ENCODE measurements at regions not wholly inside any gene's neighbourhood (a gene's known extent, or its start where the extent isn't known, plus 50 kb on each side); places are given as distances from the start of the nearest gene placed in this dataset.
"Not testable (repeated sequence)": the region's sequence is repeated elsewhere in the genome, so short reads cannot be mapped to it uniquely, and the experiment has no call there.

DNA sequence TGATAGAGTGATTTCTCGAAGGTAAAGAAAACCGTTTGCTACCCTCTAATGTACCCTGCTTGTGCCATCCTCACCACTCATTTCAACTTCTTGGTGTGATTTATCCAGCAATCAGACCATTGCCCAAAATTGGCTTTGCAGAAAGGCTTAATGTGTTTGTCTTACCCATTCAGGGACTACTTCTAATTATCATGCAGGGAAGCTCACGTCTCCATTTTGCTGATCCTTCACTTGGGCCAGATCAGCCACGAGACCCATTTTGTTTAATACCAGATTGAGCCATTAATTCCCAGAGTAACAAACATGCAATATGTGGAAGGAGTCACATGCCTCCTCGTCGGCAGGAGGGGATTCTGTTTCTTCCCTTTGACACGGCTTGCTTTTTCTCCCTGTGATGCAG is 51.1 kb upstream of the CRY1 start:
- DNase-seq: no peak

DNA sequence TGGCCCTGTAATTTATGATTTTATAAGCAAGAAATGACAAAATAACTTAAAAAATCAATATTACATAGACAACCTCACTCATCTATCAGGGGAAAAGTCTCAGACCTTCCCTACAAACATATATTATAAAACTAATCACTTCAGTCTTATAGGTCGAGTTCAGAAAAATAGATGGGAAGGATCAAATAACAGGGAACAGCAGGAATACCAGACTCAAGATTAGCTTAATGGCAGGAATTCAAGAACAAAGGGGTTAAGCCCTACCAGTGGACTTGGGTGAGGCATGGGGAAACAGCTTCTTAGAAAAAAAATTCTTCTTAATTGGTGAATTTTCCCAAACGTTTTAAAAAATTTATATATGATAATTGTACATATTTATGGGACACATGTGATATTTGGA is 51.6 kb upstream of the CRY1 start:
- DNase-seq: peak; percentile 4

DNA sequence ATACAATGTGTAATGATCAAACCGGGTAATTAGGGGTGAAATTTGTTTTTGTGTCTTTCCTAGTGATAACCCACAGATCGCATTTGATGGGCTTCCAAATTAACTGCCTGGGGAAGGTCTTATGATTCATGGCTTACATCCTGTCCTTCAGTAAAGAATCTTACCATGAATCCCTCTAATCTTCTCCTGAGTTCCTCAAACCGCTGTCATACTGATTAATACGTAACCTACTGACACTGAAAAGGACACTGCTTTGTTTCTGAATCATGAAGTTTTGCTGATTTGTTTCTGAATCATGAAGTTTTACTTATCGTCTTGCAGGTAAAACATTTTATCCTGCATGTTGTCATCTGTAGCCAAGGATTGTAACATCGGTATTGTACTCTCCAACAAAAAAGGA is 52.0 kb upstream of the CRY1 start:
- DNase-seq: peak; percentile 60

DNA sequence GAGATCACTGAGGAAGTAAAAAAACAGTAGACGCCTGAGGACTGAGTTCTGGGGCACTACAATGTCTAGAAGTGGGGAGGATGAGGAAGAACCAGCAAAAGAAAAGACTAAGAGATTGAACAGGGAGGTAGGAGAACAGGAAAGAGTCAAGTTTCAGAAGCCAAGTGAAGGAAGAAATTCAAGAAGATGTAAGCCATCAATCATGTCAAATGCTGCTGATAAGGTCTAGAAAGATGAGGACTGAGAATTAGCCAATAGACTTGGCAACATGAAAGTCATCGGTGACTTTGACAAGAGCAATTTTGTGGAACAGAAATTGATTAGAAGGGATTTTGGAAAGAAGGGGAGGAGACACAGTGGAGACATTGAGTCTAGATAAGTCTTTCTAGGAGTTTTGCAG is 54.8 kb upstream of the CRY1 start:
- no peak for DNase-seq

DNA sequence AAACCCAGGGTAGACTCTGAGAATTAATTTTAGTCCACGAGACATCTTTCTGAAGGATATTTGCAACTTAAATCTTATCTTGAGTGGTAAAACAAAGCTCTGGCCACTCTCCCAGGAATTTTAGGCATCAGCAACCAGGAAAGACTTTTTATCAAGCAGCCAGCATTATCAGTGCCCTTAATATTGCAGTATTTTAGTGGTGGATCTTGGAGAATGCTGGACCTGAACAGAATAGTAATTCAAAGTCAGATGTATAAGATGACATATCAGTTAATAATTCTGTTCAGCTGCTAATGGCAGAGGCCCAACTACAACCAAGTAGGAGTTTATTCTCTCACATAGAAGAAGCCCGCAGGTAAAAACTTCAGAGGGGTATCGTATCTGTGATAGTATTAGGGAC is 59.0 kb upstream of the CRY1 start:
- DNase-seq: peak; percentile 10

DNA sequence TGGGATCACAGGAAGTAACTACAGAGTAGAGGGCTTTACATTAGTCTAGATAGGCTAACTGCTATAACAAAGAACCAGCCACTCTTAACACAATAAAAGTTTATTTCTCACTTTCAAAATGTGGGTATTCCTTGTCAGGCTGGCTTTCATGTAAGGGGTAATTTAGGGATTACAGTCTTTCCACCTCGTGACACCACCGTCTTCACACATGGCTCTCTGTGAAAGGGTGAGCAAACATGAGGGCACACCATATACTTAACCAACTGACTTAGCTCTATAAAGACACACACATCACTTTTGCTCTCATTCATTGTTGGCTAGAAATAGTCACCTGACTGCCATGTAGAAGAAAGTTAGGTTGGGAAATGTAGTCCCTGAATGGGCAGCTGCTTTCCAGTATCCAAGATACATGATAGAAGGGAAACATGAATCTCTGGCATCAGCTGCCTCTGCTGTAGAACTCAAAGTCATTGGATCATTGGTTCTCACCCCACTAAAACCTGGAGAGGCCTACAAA is 66.1 kb upstream of the CRY1 start:
- no peak for DNase-seq

DNA sequence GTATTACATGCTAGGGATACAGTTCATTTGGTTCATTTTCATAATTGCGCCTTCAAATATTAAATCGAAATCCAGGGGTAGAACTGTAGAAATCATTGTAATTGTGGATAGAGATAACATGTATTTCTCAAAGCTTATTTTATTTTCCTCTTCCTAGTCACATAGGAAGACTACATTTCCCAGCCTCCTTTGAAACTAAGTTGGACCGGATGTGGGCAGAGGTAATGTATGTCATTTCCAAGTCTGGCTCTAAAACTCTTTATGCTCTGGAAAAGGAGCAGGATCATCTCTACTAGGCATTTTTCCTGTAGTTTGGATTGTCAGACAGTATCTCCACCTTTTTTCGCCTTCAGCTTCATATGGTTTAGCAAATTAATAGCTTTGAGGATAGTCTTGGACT is 70.1 kb upstream of the CRY1 start:
- no peak for DNase-seq

DNA sequence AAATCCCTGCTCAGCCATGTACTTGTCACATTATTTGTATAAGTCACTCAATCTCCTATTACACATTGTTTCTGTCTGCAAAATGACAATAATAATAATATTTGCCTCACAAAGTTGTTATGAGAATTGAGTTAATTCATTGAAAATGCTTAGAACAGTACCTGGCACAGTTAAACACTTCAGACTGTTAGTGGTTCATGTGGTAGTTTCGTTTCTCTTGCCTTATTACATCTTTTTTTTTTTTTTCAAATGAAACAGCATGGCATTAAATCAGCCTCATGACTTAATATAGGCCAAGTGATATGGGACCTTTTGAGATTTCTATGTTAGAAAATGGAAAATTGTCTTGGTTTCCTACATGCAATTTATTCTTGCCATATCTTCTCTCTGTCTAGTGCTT is 71.0 kb upstream of the CRY1 start:
- no peak for DNase-seq

DNA sequence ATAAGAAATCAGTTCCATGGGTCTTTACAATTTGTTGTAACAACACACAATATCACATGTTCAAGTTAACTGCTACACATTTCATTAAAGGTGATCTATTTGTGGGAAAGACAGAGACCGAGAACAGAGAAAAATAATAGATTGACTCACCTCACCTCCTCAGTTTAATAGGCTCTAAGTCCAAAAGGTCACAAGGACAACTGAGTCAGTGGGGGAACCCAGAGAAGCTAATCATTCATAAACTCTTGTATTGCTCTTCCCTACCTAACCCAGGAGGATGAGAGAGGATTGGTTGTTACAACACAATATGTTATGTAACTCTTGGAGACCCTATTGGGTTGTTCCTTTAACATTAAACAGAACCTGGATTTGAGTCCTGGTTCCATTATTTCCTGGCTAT is 72.2 kb upstream of the CRY1 start:
- no peak for DNase-seq

DNA sequence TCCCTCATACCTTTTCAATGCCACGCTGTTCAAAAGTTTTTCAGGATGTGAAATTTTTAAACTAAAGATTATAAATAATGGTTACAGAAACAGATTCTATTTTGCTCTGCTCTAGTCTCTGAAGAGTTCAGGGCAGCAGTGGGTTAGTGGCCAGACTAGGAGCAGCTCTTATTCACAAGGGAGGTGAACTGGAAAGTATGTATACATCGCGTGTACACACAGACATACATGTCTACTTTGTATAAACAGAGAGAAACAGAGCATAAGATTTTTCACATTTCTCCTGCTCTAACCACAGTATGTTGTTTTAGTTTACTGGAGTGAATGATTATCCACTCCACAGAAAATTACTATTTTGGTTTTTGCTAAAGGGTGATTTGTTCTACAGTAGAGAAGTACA is 74.4 kb upstream of the CRY1 start:
- DNase-seq: no peak

DNA sequence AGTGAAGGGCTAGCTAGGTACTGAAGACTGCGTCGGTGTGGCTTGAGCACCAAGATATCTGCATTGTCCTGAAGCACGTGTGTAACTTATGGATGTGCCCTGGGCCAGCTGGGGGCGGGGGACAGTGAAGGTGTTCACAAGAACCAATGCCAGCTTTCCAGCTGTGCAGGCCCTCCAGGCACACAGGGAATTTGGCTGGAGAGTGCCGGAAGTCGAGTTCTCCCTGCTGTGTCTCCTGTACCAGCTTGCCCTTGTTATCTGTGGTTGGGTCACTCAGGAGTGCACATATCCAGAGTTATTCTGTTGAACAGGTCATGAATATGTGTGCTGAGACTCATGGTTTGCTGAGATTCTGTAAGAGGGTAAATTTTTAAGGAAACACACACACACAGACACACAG is 75.9 kb upstream of the CRY1 start:
- no peak for DNase-seq

DNA sequence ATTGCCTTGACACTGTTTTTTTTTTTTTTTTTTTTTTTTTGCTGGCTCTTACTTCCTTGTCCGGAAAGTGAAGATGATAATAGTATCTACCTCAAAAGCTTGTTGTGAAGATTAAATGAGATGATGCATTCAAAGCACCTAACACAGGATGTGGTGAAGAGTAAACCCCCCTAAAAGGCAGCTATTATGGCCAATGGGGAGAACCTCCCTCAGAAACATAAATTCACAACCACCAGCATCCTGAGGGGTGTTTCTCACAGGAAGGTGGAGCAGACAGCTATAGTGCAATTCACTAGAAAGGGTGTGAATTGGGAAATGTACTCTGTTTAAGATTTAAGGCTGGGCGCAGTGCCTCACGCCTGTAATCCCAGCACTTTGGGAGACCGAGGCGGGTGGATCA is 85.4 kb upstream of the CRY1 start:
- DNase-seq: no peak

DNA sequence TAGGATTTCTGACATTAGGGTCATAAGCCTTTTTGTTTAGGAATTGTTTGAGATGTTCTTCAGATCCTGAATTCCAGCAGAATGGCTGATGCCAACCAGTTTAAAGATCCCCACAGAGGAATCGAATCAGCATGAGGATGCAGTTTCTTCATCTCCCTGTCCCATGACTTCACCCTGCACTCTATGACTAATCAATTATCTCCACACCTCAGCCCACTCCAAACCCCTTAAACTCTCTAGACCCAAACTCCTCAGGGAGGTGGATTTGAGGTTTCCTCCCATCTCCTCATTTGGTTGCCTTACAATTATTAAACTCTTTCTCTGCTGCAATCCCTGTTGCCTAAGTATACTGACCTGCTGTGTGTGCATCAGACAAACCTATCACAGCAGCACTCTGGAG is 86.5 kb upstream of the CRY1 start:
- DNase-seq: peak; percentile 3

DNA sequence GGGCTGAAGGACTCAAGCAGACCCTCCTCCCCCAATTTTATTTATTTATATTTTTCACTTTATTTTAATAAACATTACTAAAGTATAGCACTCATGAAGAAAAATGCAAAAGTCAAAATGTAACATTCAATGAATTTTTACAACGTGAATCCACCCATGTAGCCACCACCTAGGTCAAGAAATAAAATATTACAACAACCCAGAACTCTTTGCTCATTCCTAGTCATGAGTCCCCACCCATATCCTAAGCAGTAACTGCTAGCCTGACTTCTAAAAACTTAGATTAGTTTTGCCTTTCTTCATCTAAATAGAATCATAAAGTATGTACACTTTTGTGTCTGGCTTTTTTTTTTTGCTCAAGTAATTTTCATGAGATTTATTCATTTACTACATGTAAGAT is 86.9 kb upstream of the CRY1 start:
- no peak for DNase-seq

DNA sequence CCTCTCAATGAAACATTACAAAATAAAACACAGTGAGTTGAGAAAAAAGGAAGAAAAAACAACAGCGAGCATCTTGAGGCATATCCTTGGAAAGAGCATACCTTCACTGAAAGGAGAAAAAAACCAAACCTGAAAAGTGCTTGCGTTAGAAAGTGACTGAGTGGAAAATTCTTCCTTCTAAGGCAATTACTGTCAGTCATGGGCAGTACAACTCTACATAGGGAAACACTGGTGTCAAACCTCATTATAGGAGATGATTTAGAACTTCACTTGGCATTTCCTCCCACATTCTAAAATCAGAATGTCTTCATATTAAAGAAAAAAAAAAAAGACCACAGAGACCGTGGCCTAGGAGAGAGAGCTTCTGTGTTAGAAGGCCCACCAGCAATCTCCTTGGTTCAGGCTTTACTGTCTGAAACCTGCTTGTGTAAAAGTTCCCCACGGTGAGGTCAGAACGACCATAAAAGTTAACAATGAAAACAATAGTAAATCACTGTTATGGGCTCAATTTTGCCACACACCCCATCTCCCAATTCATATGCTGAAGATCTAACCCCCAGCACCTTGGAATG is 91.1 kb upstream of the CRY1 start:
- DNase-seq: no peak

DNA sequence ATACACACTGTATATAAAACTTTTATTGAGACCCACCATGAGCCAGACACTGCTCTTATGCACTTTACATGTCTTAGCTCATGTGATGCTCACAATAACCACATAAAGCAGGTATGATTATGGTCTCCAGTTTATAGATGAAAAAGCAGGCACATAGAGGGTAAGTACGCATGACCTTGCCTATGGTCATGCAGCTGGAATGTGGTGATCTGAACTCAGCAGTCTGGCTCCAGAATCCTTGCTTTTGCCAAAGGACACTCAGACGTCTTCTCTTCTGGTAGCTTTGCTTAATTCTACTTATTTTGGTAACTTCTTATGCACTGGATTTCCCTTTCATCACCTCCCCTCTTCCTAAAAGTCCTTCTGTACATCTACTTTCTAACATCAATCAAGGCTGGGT is 103.3 kb upstream of the CRY1 start:
- DNase-seq: peak; percentile 63

DNA sequence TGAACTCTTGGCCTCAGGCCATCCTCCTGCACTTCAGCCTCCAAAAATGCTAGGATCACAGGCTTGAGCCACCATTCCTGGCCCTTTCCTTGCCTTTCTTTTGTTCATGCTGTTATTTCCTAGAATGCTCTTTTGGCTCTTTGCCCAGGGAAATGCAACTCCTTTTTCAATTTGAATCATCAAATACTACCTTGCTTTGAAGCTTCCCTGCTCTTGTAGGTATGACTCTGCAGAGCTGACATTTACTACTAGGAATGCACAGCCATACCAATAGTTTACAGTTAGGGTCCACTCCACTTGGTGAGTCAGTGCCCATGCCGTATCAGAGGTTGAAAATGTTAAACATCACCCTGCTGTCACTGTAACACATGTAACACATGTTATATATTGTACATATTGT is 107.0 kb upstream of the CRY1 start:
- DNase-seq: peak; percentile 74

DNA sequence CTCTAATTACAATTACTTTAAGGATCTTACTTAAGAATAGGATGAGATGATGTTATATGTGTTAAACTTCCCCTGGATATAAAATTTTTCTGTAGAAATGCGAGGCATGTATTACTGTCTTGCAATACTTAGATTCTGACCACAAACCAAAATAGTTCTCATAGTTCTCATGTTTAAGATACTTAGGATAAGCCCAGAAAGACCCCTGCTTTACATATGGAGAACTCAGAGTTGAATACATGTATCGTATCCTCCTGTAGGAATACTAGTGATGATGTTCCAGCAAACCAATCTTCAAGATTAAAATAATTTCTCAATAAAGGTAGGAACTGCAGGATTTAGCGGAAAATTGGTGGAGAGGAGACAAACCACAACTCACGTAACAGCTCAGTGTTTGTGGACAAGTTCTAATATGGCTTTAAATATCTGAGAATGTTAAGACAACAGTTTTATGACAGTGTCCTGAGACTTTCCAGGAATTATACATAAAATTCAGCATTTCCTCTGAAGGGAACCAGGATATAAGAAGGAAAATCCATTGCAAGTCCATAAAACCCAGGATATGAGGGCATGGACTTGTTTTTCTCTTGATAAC is 114.7 kb upstream of the CRY1 start:
- DNase-seq: peak; percentile 75

DNA sequence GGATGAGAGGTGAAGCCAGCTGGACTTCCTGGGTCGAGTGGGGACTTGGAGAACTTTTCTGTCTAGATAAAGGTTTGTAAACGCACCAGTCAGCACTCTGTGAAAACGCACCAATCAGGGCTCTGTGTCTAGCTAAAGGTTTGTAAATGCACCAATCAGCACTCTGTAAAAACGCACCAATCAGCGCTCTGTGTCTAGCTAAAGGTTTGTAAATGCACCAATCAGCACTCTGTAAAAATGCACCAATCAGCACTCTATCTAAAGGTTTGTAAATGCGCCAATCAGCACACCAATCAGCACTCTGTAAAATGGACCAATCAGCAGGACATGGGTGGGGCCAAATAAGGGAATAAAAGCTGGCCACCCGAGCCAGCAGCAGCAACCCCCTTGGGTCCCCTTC is 116.4 kb upstream of the CRY1 start:
- DNase-seq: not testable (repeated sequence)

DNA sequence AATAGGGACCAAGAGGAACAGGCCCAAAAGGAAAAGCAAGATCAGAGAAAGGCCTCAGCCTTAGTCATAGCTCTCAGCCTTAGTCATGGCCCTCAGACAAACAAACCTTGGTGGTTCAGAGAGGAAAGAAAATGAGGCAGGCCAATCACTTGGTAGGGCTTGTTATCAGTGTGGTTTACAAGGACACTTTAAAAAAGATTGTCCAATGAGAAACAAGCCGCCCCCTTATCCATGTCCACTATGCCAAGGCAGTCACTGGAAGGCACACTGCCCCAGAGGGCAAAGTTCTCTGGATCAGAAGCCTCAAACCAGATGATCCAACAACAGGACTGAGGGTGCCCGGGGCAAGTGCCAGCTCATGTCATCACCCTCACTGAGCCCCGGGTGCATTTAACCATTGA is 121.0 kb upstream of the CRY1 start:
- peak; percentile 80 for DNase-seq

DNA sequence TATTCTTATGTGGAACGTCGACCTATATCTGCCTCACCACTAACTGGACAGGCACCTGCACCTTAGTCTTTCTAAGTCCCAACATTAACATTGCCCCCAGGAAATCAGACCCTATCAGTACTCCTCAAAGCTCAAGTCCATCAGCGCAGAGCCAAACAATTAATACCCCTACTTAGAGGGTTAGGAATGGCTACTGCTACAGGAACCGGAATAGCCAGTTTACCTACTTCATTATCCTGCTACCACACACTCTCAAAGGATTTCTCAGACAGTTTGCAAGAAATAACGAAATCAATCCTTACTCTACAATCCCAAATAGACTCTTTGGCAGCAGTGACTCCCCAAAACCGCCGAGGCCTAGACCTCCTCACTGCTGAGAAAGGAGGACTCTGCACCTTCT is 123.1 kb upstream of the CRY1 start:
- DNase-seq: not testable (repeated sequence)

DNA sequence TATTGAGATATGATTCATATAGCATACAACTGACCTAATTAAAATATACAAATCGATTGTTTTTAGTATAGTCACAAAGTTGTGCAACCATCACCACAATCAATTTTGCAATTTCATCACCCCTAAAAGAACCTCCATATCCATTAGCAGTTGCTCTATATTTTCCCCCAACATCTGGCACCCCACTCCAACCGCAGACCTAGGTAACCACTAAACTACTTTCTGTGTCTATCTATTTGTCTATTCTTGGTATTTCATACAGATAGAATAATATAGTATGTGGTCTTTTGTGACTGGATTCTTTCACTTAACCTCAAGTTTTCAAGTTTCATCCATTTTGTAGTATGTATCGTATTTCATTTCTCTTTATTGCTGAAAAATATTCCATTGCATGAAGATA is 126.0 kb upstream of the CRY1 start:
- DNase-seq: no peak

DNA sequence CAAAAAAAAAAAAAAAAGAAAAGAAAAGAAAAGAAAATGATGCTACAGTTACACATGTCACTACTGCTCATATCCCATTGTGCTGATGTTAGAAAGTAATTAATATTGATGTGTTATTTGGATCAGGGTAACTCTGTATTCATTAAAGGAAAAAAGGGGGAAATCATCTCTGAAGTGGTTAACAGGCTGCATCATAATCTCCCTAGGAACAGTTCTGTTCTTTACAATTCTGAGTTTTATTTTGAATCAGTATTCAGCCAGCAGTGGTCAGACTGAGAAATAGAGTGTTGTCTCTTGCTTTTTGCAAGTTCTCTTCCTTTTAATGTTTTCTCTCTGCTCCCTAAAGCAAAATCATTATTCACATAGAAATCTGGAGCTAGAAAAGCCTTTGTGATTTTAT is 128.6 kb upstream of the CRY1 start:
- no peak for DNase-seq

DNA sequence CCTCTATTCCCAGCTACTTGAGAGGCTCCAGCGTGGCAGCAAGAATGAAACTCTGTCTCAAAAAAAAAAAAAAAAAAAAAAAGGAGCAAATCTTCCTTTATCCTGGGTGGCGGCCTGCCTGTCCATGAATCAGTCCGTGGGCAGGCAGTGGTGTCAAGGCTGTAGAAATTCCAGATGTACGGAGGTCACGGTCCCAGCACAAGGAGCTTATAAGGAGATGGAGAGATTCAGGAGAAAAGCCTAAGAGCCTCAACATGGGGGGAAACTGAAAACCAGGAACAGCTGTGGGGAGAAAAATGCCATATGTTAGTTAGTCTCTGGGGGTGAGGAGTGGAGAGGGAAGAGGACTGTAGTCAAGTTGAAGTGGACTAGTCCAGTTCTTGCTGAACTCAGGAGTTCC is 130.5 kb upstream of the CRY1 start:
- DNase-seq: peak; percentile 48

DNA sequence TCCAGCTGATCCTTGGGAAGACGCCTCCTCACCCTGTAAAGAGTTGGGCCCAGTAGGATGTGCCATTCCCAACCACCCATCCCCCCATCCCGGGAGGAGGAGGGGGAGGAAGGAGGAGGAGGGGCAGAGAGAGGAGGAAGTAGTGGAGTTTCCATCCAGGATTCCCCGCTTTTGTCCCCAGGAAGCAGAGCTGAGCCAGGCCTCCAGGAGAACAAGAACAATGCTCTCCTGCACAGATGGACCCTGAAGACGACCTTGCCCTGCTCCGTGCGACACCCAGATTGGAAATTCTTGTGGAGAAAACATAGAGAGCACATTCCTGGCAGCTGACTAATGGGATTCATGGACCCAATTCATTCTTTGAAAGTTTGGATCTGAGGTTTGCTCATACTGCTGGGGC is 132.3 kb upstream of the CRY1 start:
- peak; percentile 69 for DNase-seq

All from EL (cell line).